Testis (tissue), 2 donors: ENCODE measurements at regions not wholly inside any gene's neighbourhood (a gene's known extent, or its start where the extent isn't known, plus 50 kb on each side); places are given as distances from the start of the nearest gene placed in this dataset.

ENCODE experiments used
- DNase-seq: peaks from one replicate; pipeline ENCODE4 v3.0.0-alpha.2; 2019
- H3K27ac ChIP-seq, 2 donors: fragments of 200-600 bp; sonication (generic); one replicate each; pipeline ENCODE4 v1.5.1; 2019
- H3K27me3 ChIP-seq: fragments of 200-600 bp; sonication (generic); one replicate; pipeline ENCODE4 v1.5.1; 2019
- H3K36me3 ChIP-seq: fragments of 200-600 bp; sonication (generic); one replicate; pipeline ENCODE4 v1.5.1; 2017; ENCODE audit warnings: low read depth; ENCODE audit errors: missing control alignments
- H3K4me1 ChIP-seq: fragments of 200-600 bp; sonication (generic); one replicate; pipeline ENCODE4 v1.5.1; 2019
- H3K4me3 ChIP-seq, 2 donors: fragments of 200-600 bp; sonication (generic); one replicate each; pipeline ENCODE4 v1.5.1; 2017 to 2019
- H3K9me3 ChIP-seq: fragments of 200-600 bp; sonication (generic); one replicate; pipeline ENCODE4 v1.5.1; 2017
- WGBS, 2 donors: methylation state at CpG; one replicate each; pipeline ENCODE4 v1.1.5; 2018; 5-methylcytosine and 5-hydroxymethylcytosine counted together
- intact Hi-C: fragments of 100-400 bp; cut with DNase I; formaldehyde crosslinking; loops from one replicate; pipeline ENCODE4 v1.15.1; 2023; ENCODE audit warnings: low total_unique reads
- small RNA-seq, 2 donors: library from RNA; depleted of rRNA; stranded (forward); fragments of <200 nt; gene quantifications; one replicate each; pipeline ENCODE3, GENCODE V24; 2016
- TF ChIP-seq, protein P1 (sequence below), 3 experiments: fragments of 450-650 bp in 2 of 3; fragments of 200-600 bp in 1 of 3; sonication (generic) in 1 of 3; IDR thresholded peaks; one replicate each; pipeline ENCODE4 v1.5.1; 2016 to 2019; ENCODE audit warnings: antibody characterized with exemption in 3 of 3, mild to moderate bottlenecking in 2 of 3, moderate library complexity in 1 of 3

DNA sequence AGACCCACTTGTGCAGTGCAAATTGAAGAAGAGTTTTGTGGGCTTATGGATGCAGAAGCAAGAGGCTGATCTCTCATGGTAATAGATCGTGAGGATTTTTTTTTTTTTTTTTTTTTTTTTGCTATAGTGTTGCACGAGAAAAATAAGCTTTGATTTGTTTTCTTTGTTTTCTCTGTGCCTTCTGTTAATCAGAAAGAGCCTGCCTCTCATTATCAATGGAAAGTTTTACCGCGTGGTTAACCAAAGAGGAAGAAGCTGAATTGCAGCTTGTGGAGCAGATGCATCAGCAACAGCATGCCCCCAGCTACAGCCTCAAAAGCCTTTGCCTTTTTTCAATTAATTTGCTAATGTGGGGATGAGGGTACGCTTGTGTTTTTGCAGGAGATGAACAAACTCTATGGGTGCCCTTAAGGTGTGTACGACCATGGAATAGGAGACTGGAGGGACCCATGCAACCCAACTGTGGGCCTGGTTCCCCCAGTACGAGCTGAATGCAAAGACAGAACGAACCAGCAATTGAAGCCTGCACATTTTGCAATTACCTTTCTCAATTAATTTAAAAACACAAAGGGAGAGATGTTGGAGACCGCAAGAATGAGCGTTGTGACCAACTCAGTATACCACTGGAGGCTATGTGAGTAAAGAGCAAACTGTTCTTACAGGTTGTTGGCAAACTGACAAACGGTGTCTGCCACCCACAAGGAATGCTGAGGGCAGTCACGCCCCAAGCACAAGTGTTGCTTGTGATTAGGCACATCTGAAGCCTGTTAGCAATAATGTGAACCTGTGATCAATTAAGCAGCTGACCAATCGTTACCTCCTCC lies 58.6 kb upstream of the SPRY2 start:
- H3K4me3 ChIP-seq = no peak overlapping the region
- no peak for DNase-seq

More for the DNA sequence above, 58.6 kb upstream of the SPRY2 start:
- H3K27me3 ChIP-seq = no peaks in the 10 kb centered on the region
- TF ChIP-seq, protein P1, sequence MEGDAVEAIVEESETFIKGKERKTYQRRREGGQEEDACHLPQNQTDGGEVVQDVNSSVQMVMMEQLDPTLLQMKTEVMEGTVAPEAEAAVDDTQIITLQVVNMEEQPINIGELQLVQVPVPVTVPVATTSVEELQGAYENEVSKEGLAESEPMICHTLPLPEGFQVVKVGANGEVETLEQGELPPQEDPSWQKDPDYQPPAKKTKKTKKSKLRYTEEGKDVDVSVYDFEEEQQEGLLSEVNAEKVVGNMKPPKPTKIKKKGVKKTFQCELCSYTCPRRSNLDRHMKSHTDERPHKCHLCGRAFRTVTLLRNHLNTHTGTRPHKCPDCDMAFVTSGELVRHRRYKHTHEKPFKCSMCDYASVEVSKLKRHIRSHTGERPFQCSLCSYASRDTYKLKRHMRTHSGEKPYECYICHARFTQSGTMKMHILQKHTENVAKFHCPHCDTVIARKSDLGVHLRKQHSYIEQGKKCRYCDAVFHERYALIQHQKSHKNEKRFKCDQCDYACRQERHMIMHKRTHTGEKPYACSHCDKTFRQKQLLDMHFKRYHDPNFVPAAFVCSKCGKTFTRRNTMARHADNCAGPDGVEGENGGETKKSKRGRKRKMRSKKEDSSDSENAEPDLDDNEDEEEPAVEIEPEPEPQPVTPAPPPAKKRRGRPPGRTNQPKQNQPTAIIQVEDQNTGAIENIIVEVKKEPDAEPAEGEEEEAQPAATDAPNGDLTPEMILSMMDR (IDR thresholded peaks at IDR 0.05) = no peak
- no peaks in the 10 kb centered on the region for H3K9me3 ChIP-seq
- intact Hi-C loops = no loop called here
- H3K36me3 ChIP-seq = no peaks in the 10 kb centered on the region
- WGBS, 2 donors = 76 to 81% methylated on average over 12 to 13 of the region's 13 CpGs
- H3K27ac ChIP-seq = no peak overlapping the region
- no peaks in the 10 kb centered on the region for H3K4me1 ChIP-seq

Small RNA genes in the stretch of these regions (small RNA-seq; reads per million reads assigned to genes)
- gene HIGD1AP2 = 0 reads per million in 2 donors
- 0 reads per million in 2 donors for gene RNU6-67P
- gene RNU6-77P = 0 reads per million in 2 donors
